ACHN (cell line): ENCODE measurements at regions not wholly inside any gene's neighbourhood (a gene's known extent, or its start where the extent isn't known, plus 50 kb on each side); places are given as distances from the start of the nearest gene placed in this dataset.

Experiments used
- DNase-seq: peaks from one replicate; pipeline ENCODE4 v3.0.0-alpha.2; 2015
- in situ Hi-C: cut with HindIII; loops from 2 replicates; pipeline ENCODE4 v1.10.0; 2017; ENCODE audit warnings: low sequenced_read_pairs, low pct_ligation_motif_present, low pct_unique_long_range_greater_than_20kb

DNA sequence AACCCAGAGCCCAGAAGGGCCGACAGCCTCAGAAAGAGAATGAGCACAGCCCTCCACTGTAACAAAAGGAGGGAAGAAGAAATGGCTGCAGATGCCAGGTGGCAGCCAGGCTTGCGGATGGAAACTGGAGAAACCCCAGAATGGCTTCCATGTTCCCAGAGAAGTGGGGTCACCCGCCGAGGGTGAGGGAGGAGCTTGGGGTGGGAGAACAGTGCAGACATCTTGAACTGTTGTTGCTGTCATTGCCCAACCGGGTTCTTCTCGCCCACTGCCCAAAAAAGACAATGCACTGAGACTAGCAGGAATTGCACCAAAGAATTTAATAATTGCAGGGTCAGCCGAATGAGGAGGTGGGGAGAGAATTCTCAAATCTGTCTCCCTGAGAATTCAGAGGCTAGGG, 223.2 kb upstream of the RAB6C start:
- in situ Hi-C loops, result no loop called here
- no peak for DNase-seq

DNA sequence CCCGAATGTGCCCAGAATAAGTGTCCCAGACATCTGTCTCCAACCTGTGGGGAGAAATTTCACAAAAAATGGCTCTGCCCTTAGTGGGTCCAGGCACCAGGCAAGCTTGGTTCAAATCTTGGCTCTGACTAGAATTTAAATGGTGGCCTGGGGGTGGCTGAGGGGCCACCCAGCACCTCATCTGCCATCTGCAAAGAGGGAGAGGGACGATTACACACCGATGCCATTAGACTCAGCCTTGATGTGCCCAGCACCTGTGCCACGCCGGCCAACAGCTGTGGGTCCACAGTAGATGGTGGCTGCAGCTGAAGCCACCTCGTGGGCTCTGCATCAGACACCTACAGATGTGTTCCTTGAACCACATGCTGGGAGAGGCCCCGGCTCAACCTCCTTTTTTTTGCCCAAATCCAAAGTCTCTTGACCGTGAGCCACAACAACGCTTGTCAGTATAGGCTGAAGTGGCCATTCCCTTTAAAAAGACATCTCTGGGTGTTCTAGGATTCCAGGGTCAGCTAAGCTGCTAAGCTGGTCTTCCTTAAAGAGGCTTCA, 222.0 kb upstream of the RAB6C start:
- in situ Hi-C loops, result no loop called here

DNA sequence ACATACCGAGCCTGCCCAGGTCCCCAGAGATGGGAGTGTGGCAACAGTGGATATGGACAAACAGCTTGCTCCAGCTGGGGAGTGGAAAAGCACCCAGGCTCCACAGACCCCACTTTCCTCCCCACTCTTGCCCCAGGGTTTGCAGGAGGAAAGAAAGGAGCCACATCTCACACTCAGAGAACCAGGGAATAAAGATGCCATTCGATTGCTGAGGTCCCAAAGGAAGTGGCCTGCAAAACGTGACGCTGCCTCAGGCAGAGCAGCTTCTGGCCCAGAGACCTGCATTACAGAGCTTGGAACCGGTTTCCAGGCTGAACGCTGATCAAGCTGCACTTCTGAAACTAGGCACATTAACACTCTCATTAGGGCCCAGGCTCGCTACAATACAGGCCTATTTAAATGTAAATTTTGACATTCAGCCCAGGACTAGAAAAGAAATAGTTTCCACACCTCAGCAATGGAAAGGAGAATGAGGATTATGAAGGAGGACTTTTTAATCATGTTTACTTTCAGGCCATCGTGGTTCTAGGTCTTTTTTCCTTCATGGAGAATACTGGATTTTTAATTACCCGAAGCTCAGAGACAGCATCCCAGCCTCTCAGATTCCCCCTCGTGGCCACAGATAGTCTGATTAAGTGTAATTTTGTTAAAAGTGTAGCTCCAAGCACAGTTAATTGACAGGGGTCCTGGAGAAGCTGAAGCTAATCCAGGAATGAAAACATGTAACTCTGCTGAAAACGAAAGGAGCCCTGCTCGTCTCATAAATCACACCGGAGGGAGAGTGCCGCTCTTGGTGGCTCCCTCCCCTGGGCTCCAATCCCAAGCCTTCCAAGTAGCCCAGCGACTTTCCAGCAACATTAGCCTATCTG, 221.3 kb upstream of the RAB6C start:
- no peak for DNase-seq
- in situ Hi-C loops, result no loop called here

More for the DNA sequence above, 222.0 kb upstream of the RAB6C start:
- no peak for DNase-seq

DNA sequence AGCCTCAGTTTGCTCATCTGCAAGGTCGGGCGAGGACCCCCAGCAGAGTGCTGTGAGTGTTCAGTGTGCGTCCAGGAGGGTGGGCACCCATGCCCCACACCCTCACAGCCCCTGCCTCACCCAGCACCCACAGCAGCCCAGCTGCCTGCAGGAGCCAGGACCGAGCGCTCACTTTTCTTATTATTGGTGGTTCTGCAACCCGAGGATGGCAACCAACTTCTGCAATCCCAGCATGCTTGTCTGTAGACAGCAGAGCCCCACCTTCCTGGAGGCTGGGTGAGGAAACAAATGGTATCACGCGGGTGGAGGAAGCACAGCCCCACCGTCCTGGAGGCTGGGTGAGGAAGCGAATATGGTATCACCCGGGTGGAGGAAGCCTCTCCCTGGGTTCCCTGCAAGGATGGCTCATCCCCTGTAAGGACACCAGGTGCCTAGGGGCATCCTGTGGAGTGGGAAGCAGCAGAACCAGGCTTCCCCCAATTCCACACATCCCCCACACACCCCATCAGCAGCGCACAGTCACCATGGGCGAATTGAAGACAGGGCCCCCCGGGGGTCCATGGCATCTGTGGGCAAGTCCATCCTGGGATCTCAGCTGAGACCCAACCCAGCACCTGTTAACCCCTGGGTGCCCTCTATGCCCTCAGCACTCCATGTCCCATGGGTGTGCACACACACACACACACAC, 220.5 kb upstream of the RAB6C start:
- no peak for DNase-seq
- in situ Hi-C loops, result no loop called here

DNA sequence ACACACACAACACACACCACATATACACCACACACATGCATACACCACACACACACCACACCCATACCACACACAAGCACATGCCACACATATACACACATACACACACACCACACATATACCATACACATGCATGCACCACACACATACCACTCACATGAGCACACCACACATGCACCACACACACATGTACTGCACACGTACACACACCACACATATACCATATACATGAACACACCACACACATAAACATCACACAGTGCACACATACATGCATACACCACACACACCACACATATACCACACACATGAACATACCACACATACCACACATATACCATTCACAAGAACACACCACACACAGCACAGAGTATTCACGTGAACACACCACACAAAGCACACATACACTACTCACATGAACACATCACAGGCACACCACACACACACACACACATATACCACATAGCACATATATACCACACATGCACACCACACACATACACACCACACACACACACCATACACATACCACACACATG, 219.9 kb upstream of the RAB6C start:
- in situ Hi-C loops, result no loop called here
- DNase-seq, result no peak

DNA sequence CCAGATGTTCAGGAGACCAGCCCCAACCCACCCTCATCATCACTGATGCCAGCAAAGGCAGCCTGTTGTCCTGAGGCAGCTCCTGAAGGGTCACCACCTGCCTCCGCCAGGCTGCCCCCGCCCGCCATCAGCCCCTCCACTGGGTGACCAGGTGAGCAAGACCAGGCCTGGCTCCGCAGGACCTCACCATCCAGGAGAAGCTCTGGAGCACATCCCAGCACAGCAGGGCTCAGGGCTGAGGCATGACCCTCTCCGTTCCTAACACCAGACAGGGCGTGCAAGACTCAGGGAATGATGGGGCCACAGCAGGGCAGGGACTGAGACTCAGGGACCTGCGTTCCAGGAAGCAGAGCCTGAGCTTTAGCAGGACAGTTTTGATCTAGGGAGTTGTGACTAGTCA, 218.8 kb upstream of the RAB6C start:
- in situ Hi-C loops, result no loop called here
- no peak for DNase-seq

DNA sequence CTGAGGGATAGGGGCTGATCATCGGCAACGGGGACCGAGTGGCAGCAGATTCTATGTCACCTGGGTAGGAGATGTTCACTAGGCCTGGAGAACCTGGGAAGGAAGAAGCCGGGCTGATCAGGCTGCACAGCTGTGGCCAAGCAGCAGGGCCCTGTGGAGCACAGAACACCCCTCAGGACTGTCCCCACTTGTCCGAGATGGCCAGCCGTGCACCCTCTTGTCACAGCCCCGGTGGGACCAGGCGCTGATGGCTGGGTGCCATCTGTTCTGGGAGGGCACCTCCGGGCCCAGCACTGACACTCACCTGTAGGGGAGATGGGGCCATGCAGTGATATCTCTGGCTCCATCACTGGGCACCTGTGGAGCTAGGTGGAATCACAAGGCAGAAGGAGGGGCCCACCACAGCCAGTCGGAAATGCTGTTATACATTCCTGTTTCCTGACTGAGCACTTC, 217.9 kb upstream of the RAB6C start:
- in situ Hi-C loops, result no loop called here
- DNase-seq, result no peak

DNA sequence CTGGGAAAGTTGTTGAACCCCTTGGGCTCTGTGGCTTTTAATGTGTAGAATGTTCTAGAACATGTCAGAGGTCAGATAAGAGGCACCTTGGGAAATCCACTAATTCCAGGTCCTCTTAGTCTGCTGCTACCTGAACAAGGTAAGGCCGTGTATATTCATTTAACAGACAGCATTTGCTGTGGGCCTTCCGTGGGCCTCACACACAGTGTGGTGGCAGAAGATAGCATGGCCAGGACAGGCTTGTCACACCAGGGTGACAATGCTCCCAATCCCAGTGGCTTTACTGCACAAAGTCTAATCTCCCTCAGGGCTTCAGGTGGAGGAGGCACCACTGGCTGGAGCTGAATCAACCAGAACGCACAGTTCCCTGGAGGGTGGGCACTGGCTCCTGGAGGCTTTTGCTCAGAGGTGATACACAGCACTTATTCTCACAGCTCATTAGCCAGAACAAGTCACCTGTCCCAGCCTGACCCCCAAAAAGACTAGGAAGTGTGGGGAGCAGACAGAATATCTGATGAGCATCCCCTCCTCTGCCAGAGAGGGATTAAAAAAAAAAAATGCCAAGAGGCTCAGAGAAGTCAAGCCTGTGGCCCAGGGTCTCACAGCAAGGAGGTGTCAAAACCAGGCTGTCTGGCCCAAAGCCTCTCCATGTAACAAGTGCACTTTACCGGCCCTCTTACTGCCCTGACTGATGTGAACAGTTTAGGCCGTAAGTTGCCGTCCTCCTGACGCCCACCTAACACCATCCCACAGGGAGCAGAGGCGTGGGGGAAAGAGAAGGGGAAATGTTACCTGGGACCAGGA, 216.9 kb upstream of the RAB6C start:
- DNase-seq, result no peak
- in situ Hi-C loops, result no loop called here

DNA sequence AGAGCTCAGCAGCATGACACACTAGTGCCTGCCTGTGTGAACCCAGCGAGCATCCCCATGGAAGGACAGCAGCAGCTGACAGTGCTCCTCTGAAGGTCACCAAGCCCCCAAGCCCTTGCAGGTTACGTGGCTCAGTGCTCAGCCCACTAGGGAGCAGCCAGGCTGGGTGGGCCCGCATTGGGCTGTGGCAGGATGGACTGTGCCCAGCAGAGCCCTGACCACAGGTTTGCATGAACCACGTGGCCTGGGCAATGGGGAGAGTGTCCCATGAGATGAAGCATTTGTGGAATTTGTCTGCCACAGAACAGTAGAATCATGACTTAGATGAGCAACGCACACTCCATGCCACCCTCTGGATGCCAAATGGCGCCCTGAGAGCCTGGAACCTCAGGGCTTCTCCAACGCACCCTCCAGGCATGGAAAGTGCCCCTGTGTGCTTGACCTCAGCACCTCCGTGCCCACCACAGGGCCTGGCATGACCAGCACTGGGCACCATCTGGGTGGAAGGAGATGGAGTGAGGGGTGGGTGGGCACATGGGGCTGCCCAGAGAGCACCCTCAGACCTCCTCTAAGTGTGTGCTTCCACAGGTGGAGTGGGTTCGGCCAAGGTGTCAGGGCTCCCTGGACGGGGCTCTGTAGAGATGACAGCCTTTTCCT, 216.1 kb upstream of the RAB6C start:
- no peak for DNase-seq
- in situ Hi-C loops, result no loop called here

DNA sequence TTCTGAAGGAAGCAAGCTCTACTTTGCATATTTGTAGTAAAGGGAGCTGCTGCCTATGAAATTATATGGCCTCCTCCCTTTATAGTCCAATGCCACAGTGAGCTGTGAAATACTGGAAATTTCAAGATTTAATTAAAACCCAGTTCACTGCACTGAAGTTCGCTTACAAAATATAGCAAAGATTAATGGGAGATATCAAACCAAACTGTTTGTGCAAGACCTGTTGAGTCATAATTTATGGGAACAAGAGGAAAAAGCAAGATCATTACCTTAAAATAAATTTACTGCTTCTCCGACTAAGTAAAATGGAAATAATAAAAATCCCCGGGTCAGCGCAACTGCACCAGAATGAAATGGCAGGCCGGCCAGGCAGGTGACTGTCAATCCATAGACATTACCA, 215.5 kb upstream of the RAB6C start:
- DNase-seq, result no peak
- in situ Hi-C loops, result no loop called here

DNA sequence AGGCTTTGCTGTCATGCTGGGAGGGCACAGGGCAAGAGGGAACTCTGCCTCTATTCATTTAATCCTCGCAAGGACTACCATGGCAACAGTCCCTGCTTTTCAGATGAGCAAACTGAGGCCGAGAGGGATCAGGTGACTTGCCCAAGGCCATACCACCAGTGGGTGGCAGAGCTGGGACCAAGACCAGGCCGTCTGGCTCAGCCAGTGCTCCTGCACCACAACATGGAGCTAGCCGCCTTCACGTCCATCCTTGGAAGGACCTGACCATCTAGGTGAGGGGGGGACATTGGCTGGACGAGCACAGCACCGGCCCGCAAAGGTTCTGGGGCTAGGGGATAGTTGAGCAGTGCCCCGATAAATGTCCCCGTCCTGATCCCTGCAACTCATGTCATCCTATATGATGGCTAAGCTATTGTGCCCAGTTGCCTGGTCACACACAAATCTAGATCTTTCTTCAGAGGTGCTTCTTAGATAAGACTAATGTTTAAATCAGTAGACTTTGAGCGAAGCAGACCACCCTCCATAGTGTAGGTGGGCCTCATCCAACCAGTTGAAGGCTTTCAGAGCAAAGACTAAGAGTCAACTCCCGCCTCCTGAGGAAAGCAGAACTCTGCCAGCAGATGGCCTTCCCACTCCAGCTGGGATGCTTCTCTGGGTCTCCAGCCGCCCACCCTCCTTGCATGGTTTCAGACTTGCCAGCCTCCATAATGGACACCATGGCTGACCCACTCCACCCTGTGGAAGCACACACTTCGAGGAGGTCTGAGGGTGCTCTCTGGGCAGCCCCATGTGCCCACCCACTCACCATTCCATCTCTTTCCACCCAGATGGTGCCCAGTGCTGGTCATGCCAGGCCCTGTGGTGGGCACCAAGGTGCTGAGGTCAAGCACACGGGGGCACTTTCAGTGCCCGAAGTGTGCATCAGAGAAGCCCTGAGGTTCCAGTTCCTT, 214.8 kb upstream of the RAB6C start:
- no peak for DNase-seq
- in situ Hi-C loops, result no loop called here

DNA sequence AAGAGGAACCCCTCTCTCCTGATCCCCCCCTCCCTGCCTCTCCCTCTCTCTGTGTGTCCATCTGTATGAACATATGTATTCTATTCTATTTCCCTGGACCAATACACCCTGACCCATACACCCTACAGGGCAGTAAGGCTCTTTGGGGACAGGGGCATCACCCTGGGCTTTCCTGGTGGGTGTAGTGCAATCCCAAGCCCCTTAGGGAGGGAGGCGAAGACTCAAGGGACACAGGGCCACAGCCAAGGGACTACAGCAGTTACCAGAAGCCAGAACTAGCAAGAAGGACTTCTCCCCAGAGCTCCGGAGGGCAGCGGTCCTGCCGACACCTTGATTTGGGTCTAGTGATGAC, 214.2 kb upstream of the RAB6C start:
- DNase-seq, result no peak
- in situ Hi-C loops, result no loop called here

DNA sequence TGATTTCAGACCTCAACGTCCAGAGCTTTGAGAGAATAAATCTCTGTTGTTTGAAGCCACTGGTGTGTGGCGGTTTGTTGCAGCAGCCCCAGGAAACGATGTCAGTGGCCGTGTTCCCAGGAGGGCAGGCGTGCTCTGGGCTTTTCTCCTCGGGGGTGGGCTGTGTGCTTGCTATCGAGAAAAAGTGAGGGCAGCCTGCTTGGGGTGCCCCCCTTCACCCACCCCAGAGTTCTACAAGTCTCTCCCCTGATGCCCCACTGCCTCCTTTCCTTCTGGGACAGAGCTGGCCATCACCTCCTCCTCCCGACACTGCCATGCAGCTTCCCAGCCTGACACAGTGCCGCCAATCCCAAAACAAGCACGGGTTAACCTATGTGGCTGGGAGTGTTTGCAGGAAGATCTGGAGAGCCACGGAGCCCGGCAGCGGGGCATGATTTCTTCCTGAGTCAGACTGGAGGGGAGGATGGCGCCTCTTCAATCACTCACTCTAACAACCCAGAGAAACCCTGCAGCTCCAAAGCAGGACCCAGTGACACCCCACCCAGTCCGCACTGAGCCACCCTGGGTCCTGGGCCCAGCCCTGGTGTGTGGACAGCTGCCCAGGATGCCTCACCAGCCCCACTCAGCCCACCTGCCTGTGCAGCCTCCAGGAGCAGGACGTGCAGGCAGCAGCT, 213.7 kb upstream of the RAB6C start:
- no peak for DNase-seq

DNA sequence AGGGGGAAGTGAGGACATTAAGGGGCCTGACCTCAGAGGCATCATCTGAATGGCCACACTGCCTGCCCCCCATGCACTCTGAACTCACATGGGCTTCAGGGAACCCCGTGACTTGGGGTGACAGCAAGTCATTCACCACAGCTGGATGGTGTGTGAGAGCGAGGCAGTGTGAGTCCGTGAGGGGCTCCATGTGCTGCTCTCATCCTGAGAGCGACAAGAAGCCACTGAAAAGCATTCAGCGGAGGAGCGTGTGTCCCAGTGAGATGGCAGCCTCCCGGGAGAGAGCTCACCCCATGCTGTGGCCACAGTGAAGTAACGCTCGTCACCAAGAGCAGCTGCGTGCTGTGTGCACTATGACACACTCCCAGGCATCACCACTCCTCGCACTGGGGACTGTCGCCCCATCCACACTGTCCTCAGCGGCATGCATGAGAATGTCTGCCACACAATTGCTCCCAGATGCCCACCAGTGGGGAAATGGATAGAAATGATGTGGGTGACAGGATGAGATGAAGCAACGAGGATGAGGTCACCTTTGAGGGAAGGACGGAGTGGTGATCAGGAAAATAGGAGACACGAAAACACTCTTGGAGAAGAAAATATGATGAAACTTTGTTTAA, 213.0 kb upstream of the RAB6C start:
- DNase-seq, result no peak
- in situ Hi-C loops, result no loop called here

More for the DNA sequence above, 213.7 kb upstream of the RAB6C start:
- in situ Hi-C loops, result no loop called here

DNA sequence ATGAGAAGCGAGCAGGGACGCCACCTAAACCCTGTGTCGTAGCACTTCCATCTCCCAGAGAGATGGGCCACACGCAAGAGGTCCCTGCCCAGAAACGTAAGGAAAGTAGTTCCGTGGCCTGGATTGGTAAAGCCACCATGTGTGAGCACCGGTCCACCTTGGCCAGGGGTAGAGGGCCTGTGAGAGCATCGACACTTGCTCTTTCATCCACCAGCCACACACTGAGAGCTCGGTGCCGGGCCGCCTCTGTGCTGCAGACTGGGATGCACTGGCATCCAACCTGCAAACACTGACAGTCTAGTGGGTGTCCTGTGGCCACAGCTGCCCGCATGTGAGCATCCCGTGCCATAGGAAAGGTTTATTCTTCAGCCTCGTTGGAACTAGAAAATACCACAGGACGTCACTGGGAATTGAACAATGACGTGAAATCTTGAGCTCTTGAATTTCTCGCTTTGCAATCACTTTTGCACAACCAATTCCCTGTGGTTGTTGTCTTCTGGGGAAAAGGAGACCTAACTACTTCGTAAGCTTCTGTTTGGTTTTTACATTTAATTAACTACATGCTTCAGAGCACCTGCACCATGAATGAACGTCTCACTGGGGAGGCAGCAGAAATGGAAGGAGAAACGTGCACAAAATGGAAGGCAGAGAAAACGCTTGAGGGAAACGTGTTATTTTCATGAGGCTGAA, 212.0 kb upstream of the RAB6C start:
- no peak for DNase-seq
- in situ Hi-C loops, result no loop called here

DNA sequence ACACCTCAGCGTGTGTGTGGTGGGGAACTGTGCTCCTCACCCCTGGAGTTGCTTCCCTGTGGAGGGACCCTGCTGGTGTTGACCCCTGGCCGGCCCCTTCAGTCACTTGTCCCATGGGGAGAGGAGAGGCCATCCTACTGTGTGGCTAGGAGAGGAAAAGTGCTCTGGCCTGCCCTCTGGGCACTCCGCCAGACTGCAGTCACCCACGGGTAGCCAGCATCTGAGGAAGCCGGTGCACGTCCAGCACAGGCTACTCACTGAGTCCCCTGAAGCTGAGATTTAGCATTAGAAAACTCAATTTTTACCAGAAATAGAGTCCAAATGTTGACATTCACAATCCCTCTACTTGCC, 211.5 kb upstream of the RAB6C start:
- in situ Hi-C loops, result no loop called here
- DNase-seq, result no peak
